ENCODE measurements at regions not wholly inside any gene's neighbourhood (a gene's known extent, or its start where the extent isn't known, plus 50 kb on each side); places are given as distances from the start of the nearest gene placed in this dataset.
A peak's percentile ranks its signal among the peaks of the same experiment; 100 is the strongest.

DNA sequence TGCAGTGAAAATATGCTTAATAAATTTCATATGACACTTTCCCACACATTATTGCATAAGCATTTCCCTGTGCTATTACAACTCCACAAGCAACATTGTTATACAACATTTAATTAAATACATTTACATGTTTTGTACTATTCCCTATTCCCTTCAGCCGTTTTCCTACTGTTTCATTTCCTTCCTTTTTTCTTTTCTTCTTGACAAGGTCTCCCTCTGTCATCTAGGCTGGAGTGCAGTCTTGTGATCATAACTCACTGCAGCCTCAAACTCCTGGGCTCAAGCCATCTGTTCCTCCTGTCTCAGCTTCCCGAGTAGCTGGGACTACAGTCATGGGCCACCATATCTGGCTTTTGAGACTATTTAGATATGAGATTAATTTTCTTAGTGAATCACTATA is 254.7 kb downstream of the NFKBIZ start:
- peak; percentile 49 for DNase-seq (ENCODE audit: low read depth)

DNA sequence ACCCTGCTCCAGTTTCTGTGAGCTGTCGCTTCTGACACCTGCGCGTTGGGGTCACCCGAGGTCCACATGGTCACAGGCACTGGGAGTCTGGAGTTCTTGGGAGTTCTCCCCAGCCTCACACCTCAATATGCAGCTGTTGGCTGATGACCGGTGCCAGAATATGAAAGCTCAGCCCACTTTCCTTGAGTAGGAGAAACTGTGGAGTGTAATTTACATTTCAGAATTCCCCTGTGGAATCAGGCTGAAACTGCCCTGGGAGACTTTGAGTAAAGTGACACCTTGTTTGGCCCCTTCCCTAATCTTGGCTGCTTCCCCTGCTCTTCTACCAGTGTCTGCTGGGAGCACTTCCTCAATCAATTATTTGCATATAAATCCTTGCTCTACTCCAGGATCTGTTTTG is 255.9 kb downstream of the NFKBIZ start:
- DNase-seq (ENCODE audit: low read depth) = peak; percentile 46

DNA sequence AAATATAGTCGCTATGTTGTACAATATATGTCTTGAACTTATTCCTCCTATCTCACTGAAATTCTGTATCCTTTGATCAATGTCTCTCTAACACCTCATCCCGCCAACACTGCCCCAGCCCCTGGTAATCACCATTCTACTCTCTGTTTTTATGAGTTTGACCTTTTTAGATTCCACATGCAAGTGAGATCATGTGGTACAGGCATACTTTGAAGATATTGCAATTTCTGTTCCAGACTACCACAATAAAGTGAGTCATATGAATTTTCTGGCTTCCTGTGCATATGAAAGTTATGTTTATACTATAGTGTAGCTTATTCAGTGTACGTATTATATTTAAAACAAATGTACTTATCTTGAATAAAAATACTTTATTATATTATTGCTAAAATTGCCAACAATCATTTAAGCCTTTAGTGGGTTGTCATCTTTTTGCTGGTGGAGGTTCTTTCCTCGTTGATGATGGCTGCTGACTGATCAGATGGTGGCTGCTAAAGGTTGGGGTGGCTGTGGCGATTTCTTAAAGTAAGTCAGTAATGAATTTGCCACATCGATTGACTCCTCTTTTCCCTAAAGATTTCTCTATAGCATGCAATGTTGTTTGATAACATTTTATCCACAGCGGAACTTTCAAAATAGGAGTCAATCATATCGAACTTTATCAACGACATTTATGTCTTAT is 257.2 kb downstream of the NFKBIZ start:
- no peak for DNase-seq (ENCODE audit: low read depth)

DNA sequence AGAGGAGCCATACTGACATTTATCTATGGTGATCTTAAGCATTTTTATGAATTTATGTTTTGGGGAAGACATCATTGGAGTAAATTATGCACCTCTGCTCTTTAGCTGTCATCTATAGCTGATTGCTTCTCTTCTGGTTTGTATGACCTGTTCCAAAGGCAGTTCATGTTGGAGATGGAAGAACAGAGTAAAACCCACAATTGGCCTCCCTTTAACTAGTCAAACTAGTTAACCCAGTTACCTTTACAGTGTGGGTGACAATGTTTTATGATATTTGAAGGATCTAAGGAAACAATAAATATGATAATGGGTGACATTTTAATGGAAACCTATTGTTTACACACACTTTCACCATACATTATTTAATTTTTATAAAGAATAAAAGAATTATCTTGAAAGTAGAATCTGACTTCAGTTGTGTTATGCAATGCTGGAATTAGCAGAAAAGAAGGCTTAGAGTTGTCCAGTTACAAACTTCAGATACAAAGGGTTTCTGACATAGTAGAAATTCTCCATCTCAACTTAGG is 263.5 kb downstream of the NFKBIZ start:
- DNase-seq (ENCODE audit: low read depth) = no peak

DNA sequence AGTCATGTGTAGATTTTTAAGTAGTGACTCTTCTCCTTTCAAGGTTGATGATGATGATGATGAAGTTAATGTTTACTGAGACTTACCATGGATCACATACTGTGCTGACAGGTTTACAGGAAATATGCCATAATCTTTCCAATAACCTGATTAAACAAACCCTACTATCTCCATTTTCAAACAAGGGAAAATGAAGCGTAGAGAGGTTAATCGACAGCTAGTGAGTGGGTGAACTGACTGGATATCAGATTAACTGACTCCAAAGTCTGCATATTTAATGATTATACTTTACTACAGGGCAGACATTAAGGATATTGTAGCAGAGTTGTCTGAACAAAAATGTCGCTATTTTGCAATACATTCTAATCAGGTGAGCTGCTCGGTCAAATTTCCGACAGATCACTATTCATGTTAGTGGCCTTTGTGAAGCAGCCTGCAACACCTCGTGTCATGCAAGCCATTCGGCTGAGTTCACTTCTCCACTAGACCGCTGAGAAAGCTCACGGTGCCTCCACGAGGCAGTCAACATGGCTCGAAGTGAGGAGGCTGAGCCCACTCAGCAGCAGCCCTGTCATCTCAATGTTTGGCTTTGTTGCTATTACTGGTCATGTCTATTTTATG is 264.2 kb downstream of the NFKBIZ start:
- no peak for DNase-seq (ENCODE audit: low read depth)

DNA sequence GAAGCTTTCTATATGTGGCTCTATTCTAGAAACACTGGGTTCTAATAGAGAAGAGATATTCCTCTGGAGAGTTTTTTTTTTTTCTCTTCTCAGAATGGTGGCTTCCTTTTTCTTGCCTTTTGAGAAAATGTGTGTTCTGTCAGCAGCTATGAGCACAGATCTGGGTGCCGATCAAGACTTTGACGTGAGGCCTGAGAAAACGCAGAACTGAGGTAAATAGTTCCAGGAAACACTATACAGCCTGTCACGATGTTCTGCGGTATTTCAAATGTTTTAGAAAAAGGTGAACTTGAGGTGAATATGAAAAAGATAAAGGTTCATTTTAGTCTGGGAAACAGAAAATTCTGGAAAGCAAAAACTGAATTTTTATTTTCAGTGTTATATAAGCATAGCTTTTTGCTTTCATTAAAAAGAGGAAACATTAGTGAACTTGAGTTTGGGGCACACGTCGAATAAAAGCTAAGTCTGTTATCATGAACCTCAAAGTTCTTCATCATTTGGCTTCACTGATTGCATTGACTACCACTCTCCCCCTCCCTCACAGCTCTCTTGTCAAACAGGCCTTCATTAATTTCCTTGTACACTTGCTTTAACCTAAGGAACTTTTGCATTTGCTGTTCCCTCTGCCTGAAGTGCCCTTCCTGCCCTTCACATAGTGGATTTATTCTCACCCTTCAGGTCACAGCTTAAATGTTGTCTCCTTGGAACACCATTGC is 265.1 kb downstream of the NFKBIZ start:
- no peak for DNase-seq (ENCODE audit: low read depth)

DNA sequence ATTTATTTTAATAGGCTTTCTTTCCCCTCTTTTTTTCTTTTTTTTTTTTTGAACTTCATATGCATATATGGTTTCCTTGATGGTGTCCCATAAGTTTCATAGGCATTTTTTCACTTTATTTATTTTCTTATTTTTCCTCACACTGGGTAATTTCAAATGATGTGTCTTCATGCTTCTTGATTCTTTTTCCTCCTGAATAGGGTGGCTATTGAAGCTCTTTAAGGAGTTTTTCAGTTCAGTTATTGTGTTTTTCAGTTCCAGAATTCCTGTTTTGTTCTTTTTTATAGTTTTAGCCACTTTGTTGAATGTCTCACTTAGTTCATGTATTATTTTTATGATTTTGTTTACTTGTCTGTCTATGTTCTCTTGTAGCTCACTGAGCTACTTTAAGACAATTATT is 273.2 kb downstream of the NFKBIZ start:
- no peak for DNase-seq (ENCODE audit: low read depth)

DNA sequence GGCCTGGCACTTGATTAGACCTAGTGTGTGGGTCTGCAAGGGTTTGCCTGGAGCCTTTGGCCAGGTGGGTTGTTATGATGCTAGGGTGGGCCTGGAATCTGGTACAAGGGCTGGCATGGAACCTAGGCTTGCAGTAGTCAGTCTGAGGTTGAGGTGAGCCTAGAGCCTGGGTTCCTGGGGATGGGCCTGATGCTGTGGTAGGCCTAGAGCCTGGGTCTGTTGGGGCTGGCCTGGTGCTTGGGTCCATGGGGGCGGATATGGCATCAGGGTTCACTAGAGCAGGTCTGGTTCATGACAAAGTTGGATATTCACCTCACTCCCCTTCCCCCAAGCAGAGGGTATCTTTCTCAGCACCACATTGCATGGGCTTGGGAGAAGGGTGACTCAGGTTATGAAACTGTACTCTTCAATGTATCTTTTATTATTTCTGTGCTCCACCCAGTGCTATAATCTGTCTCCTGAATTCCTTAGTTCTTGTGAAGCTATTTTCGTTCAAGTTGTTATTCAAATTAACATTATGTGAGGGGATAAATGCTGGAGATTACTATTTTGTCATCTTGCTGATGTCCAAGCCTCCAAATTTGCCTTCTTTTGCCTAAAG is 274.4 kb downstream of the NFKBIZ start:
- no peak for DNase-seq (ENCODE audit: low read depth)

DNA sequence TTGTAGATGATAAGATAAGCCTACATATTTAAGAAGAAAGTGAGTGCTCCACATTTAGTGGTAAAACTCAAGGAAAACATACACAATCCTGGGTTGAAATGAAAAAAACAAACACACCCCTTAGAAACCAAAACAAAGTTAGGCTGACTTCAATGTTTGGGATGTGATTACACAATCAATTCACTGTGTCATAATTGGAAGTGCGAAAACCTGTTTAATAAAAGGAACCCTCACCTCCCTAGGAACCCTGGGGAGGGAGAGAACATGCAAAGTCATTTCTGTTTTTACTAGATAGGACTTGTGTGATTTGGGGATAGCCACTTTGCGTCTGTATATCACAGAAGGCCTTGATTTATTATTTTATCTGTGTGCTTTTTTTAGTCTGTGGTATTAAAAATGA is 275.0 kb downstream of the NFKBIZ start:
- no peak for DNase-seq (ENCODE audit: low read depth)

DNA sequence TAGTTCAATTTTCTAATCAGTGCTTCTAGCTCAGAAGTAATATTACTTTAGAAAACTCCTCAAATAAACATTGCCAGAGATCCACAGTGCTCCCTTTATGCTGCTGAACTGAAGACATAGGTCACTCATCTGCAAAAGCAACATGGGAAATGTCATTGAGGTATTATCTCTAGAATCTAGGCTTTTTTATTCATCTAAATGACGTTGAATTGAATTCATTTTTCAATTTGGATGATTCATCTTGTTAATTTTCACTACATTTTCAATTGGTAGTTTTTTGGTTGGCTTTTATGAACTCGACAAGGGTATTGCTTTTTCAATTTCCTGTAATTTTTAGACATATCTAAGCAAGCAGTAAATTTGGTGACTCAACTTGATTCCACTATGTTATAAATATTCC is 275.4 kb downstream of the NFKBIZ start:
- no peak for DNase-seq (ENCODE audit: low read depth)

DNA sequence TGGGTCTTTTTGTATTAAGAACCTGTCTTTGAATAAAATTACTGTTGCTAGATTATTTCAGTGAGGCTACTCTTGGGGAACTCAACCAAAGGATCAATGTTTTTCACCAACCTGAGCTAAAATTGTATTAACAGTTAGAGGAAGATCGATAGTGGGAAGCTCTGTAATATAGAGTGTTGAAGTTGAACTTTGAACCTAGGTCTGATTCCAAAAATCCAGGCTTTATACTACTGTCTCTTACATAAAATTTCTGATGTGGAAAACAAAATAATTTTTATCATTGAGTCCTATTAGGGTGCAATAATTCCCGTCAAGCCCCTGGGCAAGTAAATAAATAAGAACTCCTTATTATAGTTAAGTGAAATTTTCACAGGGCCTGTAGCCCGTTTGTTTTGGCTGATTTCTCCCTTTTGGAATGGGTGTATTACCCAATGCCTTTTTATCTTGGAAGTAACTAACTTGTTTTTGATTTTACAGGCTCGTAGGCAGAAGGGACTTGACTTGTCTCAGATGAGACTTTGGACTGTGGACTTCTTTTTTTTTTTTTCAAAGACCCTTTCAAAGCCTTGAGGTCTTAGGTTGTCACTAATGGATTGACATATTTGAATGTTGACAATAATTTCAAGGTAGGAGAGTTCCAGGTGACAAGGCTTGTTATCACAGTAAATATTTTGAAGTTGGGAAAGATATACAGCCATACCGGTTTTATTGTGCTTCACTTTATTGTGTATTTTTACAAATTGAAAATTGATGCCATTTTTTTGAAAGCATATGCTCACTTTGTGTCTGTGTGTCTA is 276.1 kb downstream of the NFKBIZ start:
- no peak for DNase-seq (ENCODE audit: low read depth)

DNA sequence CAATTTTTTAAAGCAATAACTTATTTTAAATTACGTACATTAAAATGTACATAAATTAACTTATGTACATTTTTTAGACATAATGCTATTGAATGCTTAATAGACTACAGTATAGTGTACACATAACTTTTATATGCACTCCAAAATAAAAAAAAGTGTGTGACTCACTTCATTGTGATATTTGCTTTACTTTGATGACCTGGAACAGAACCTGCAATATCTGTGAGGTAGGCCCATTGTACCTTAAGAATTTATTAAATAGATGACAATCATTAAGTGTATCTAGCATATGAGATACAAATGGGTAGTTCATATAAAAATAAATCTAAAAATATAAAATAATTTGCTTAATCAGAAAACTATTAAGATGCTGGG is 276.7 kb downstream of the NFKBIZ start:
- no peak for DNase-seq (ENCODE audit: low read depth)

DNA sequence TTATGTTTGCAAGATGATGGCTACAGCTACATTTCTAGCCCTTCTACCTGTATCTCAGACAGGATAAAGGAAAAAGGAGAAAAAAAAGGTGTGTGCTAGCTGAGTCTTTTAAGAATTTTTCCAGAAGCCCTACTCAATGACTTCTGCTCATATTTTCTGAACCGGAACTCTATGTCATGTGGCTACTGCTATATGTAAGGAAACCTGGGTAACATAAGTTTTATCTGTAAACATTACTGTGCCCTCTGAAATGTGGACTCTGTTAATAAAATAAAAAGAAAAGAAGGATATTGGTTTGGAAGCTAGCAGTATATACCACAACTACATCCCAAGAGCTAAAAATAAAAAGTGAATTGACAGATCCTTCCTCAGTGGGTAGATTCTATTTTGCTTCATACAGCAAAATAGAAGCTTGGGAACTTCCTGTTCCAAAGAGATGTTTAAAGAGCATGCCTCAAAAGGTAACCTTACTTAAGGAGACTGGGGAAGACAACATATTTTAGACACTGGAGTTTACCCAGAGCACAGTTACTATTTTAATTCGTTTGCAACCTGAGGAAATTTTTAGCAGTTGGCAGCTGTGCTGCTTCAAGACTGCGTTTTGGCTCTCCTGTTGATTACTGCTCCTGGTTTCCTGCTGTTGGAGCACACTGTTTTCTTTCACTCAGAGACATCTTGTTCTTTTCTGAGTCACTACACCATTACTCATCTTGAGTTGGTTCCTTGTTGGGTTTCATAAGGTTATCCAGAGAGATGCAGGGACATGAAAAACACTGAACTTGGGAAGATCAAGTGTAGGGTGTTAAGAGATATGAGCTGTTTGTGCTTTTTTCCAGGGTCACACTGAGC is 280.7 kb downstream of the NFKBIZ start:
- peak; percentile 51 for DNase-seq (ENCODE audit: low read depth)

DNA sequence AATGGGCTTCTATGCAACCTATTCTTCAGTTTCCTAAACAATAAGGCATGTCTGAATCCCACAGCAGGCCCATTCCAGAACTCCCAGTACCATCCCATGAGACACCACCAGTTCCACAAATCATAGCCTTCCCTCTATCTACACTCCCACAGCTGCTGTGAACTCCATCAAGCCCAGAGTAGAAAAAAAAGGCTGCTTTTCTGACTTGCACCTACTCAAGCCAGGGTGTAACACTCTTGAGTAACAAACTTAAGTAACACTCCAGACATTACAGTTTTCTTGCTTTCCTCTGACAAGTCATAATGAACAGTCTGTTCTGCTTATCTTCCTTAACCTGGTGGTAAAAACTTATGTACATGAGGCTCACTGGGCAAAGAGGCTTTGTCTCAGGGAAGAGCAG is 283.1 kb downstream of the NFKBIZ start:
- peak; percentile 33 for DNase-seq (ENCODE audit: low read depth)

DNA sequence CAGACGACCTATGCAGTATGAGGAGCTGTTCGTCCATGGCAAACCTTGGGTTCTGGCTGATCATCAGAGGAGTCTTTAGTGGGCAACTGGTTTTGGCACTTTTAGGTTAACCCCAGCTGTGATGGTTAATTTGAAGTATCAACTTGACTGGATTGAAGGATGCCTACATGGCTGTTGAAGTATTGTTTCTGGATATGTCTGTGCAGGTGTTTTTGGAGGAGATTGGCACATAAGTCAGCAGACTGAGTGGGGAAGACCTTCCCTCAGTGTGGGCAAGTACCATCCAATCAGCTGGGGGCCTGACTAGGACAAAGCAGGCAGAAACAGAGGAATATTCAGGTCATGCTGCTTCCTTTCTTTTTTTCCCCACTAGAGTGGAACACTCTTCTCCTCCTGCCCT is 284.1 kb downstream of the NFKBIZ start:
- no peak for DNase-seq (ENCODE audit: low read depth)

DNA sequence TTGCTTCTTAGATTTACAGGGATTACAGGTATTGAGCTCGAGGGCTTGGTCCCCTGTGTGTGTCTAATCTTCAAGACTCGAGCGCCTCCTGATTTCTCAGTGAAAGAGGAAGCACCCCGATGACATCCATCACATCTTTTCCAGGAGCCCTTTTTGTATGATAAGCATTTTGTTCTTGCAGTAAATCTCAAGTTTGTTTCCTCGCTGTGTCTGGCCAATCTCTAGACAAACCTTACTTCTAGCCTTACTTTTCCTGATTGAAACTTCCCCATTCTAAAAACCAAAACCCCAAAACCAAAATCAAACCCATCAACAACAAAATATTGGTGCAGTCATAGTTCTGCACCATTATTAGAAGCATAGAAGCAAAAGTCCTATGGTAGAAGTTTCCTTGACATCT is 286.0 kb downstream of the NFKBIZ start:
- no peak for DNase-seq (ENCODE audit: low read depth)

DNA sequence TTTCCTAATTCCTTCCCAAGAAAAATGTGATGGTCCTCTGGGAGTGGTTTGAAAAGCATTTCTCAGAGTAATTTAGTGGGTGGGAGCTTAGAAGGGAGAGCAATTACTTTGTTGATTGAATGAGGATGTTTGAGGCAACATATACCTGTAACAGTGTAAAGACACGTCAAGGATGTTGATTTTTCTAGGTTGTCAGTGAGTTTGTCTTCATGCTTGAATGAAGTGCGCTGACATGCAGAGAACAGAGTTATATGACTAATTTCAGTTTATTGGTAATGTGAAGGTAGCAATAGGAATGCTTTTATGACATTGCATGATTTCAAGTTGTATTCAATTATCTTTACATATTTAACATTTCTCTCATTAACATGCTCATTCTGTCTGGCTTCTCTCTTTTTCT is 286.9 kb downstream of the NFKBIZ start:
- no peak for DNase-seq (ENCODE audit: low read depth)

DNA sequence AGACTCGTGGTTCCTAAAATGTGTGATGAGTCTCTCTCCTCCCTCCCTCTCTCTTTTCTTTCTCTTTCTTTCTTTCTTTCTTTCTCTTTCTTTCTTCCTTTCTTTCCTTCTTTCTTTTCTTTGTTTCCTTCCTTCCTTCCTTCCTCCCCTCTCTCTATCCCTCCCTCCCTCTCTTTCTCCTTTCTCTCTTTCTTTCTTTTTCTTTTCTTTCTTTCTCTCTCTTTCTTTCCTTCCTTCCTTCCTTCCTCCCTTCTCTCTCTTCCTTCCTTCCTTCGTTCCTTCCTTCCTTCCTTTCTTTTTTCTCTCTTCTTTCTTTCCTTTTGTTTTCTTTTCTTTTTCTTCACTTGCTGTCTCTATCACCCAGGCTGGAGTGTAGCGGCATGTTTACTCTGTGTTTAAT is 290.8 kb downstream of the NFKBIZ start:
- no peak for DNase-seq (ENCODE audit: low read depth)

DNA sequence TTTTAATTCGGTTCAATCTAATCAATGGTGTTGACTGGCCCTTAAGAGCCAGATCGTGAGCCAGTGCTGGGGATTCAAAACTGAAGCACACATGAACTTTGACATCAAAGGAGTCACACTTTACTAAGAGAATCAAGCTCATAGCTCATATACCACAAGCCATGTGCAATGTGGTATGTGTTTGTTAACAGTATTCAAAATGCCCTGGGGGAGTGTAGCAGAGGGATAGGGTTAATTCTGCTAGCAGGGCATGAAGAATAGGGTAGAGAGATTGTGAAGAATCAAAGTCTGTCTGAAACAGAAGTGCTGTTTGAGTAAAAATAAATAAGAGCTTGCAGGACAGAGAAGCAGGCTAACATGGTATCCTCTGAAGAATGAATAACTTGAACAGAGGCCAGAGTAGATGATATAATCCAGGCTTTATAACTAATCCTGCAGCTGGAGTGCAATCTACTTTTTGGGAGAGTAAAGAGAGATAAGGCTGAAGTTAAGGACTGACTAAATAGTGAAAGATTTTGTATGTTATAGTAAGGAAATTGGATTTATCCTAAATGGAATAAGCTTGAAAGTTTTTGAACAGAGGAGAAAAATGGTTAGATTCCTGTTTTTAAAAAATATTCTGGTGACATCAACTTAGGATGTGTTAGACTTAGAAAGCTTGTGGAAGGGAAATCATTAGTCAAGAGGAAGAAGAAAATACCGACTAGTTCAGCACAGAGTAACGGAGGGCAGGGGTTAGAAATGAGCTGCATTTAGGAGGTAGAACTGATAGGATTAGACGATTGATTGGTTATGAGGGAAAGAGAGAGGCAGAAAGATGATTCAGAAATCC is 292.0 kb downstream of the NFKBIZ start:
- no peak for DNase-seq (ENCODE audit: low read depth)

DNA sequence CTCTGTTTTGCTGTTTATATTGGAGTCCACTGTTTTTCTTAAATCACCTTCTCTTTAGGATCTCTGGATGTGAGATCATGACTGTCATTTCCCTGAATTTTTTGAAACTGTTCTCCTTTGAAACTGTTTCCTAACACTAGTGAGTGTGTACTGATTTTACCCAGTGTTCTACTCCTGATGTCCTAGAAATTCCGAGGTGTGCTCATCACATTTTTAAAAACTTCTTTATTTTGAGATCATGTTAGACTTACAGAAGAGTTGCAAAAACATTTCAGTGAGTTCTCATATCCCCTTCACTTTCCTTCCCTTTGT is 292.6 kb downstream of the NFKBIZ start:
- no peak for DNase-seq (ENCODE audit: low read depth)

Data from myocyte (in vitro differentiated cells).